H1 (cell line): ENCODE measurements at regions not wholly inside any gene's neighbourhood (a gene's known extent, or its start where the extent isn't known, plus 50 kb on each side); places are given as distances from the start of the nearest gene placed in this dataset.
A peak's percentile ranks its signal among the peaks of the same experiment; 100 is the strongest.

Experiments used
- CTCF ChIA-PET: fragments of 300-600 bp; sonication (Branson Sonifier 250); formaldehyde crosslinking; loops from one replicate; lab custom pipeline; 2021; ENCODE audit not compliant: partially characterized antibody; lab: Charles Lee
- POLR2A ChIA-PET: fragments of 300-600 bp; sonication (Branson Sonifier 250); formaldehyde crosslinking; loops from one replicate; lab custom pipeline; 2021; ENCODE audit warnings: inconsistent platforms; ENCODE audit not compliant: partially characterized antibody; lab: Charles Lee
- DNase-seq, 2 experiments: peaks; one replicate each; pipeline versions ENCODE4 v3.0.0 to v3.0.0-alpha.2; 2010 to 2022; ENCODE audit warnings: low spot score in 2 of 2, low read depth in 1 of 2, mixed read lengths in 1 of 2
- FAIRE-seq: peaks from 2 replicates; lab custom pipeline; 2011; peaks lifted over from hg19 to GRCh38; lab: Jason Lieb, UNC
- H2AFZ ChIP-seq: 2 replicates; pipeline ENCODE4 v1.8.1; 2012; ENCODE audit warnings: low read length, inconsistent platforms
- H2AK5ac ChIP-seq: 2 replicates; pipeline ENCODE4 v1.6.1; 2013; ENCODE audit warnings: low read depth, low read length
- H2BK120ac ChIP-seq: replicated peaks from 2 replicates; pipeline ENCODE3; 2013; ENCODE audit warnings: low read depth, low read length, inconsistent platforms
- H2BK12ac ChIP-seq: 2 replicates; pipeline ENCODE4 v1.6.1; 2013; ENCODE audit warnings: low read depth, low read length
- H2BK15ac ChIP-seq: 2 replicates; pipeline ENCODE4 v1.6.1; 2013; ENCODE audit warnings: low read length
- H2BK20ac ChIP-seq: 2 replicates; pipeline ENCODE4 v1.6.1; 2013; ENCODE audit warnings: low read length
- H2BK5ac ChIP-seq: 2 replicates; pipeline ENCODE4 v1.6.1; 2013; ENCODE audit warnings: low read depth, low read length
- H3K14ac ChIP-seq: 2 replicates; pipeline ENCODE4 v1.6.1; 2013; ENCODE audit warnings: inconsistent platforms; ENCODE audit not compliant: insufficient read length
- H3K18ac ChIP-seq: 2 replicates; pipeline ENCODE4 v1.6.1; 2013; ENCODE audit warnings: low read length; ENCODE audit errors: extremely low read depth
- H3K23ac ChIP-seq: 2 replicates; pipeline ENCODE4 v1.6.1; 2013; ENCODE audit warnings: inconsistent platforms; ENCODE audit not compliant: insufficient read length
- H3K23me2 ChIP-seq: 2 replicates; pipeline ENCODE4 v1.6.1; 2013; ENCODE audit warnings: low read depth, low read length
- H3K27ac ChIP-seq: 2 replicates; pipeline ENCODE4 v1.6.1; 2011; ENCODE audit warnings: low read depth, low read length, inconsistent platforms
- H3K27me3 ChIP-seq, 4 experiments: replicated peaks in 1 of 4; 1 replicate in 1 of 4; 2 replicates in 3 of 4; pipeline versions ENCODE4 v1.6.1 to v1.8.1; 2011 to 2013; ENCODE audit warnings: low read length in 3 of 4, mild to moderate bottlenecking in 3 of 4, inconsistent platforms in 2 of 4, mixed read lengths in 2 of 4, moderate library complexity in 1 of 4; ENCODE audit not compliant: control insufficient read depth in 3 of 4, insufficient read depth in 3 of 4; ENCODE audit errors: extremely low read depth in 1 of 4
- H3K36me3 ChIP-seq, 4 experiments: 2 replicates each; pipeline versions ENCODE4 v1.6.1 to v1.8.1; 2011 to 2013; ENCODE audit warnings: mild to moderate bottlenecking in 4 of 4, low read length in 3 of 4, moderate library complexity in 2 of 4, control low read depth in 1 of 4, inconsistent platforms in 1 of 4; ENCODE audit not compliant: insufficient read depth in 4 of 4, control insufficient read depth in 2 of 4
- H3K4ac ChIP-seq: replicated peaks from 2 replicates; pipeline ENCODE3; 2013; ENCODE audit warnings: low read length, low read depth, mixed read lengths, inconsistent platforms; ENCODE audit not compliant: insufficient read length
- H3K4me1 ChIP-seq, 4 experiments: replicated peaks in 1 of 4; 1 replicate in 1 of 4; 2 replicates in 3 of 4; pipeline versions ENCODE4 v1.6.1 to v1.8.1; 2011 to 2013; ENCODE audit warnings: low read length in 3 of 4, inconsistent platforms in 2 of 4, mixed read lengths in 1 of 4; ENCODE audit not compliant: insufficient read depth in 4 of 4, control insufficient read depth in 3 of 4
- H3K4me2 ChIP-seq, 2 experiments: 2 replicates each; pipeline versions ENCODE4 v1.6.1 to v1.8.1; 2011 to 2013; ENCODE audit warnings: low read depth in 2 of 2, low read length in 2 of 2, control low read depth in 1 of 2, inconsistent platforms in 1 of 2, mild to moderate bottlenecking in 1 of 2; ENCODE audit not compliant: insufficient read depth in 1 of 2
- H3K4me3 ChIP-seq, 4 experiments: fragments of 200-600, 300-600 bp in 1 of 4; sonication (generic), shearing (Covaris generic), sonication (Bioruptor Twin) in 1 of 4; 2 replicates each; pipeline versions ENCODE4 v1.5.1 to v1.8.1; 2011 to 2016; ENCODE audit warnings: low read length in 4 of 4, low read depth in 3 of 4, control low read depth in 2 of 4, inconsistent platforms in 2 of 4, mild to moderate bottlenecking in 2 of 4, mixed read lengths in 1 of 4, moderate library complexity in 1 of 4; ENCODE audit not compliant: insufficient read depth in 2 of 4; ENCODE audit errors: extremely low read depth in 1 of 4
- H3K56ac ChIP-seq: replicated peaks from 2 replicates; pipeline ENCODE3; 2013; ENCODE audit warnings: low read depth, mild to moderate bottlenecking, mixed read lengths, low read length, inconsistent platforms; ENCODE audit not compliant: insufficient read length
- H3K79me1 ChIP-seq: 2 replicates; pipeline ENCODE4 v1.6.1; 2013; ENCODE audit warnings: low read depth, low read length, control low read depth
- H3K79me2 ChIP-seq, 2 experiments: 2 replicates each; pipeline versions ENCODE4 v1.6.1 to v1.8.1; 2012 to 2013; ENCODE audit warnings: low read length in 2 of 2, mild to moderate bottlenecking in 2 of 2, inconsistent platforms in 1 of 2; ENCODE audit not compliant: insufficient read depth in 2 of 2, control insufficient read depth in 1 of 2
- H3K9ac ChIP-seq, 4 experiments: replicated peaks in 1 of 4; 1 replicate in 1 of 4; 2 replicates in 3 of 4; pipeline versions ENCODE4 v1.6.1 to v1.8.1; 2011 to 2013; ENCODE audit warnings: low read depth in 3 of 4, low read length in 3 of 4, control low read depth in 2 of 4, mild to moderate bottlenecking in 2 of 4, moderate library complexity in 2 of 4, inconsistent platforms in 1 of 4; ENCODE audit errors: extremely low read depth in 1 of 4
- H3K9me3 ChIP-seq, 2 experiments: 2 replicates each; pipeline versions ENCODE4 v1.6.1 to v1.8.1; 2012 to 2013; ENCODE audit warnings: mild to moderate bottlenecking in 2 of 2, moderate library complexity in 2 of 2, control low read depth in 1 of 2, inconsistent platforms in 1 of 2, low read depth in 1 of 2, low read length in 1 of 2, mixed read lengths in 1 of 2; ENCODE audit not compliant: insufficient read depth in 2 of 2
- H4K20me1 ChIP-seq, 2 experiments: replicated peaks in 1 of 2; 2 replicates each; pipeline versions ENCODE3 to v1.8.1; 2011 to 2013; ENCODE audit warnings: inconsistent platforms in 2 of 2, low read length in 2 of 2, mild to moderate bottlenecking in 1 of 2; ENCODE audit not compliant: insufficient read depth in 2 of 2, control insufficient read depth in 1 of 2
- H4K5ac ChIP-seq: 2 replicates; pipeline ENCODE4 v1.6.1; 2013; ENCODE audit warnings: low read length, low read depth, mixed read lengths, inconsistent platforms; ENCODE audit not compliant: insufficient read length
- H4K8ac ChIP-seq: 2 replicates; pipeline ENCODE4 v1.8.0; 2013; ENCODE audit warnings: mild to moderate bottlenecking, moderate library complexity, low read length, inconsistent platforms; ENCODE audit not compliant: insufficient read depth; ENCODE audit errors: extremely low read depth
- H4K91ac ChIP-seq: replicated peaks from 2 replicates; pipeline ENCODE3; 2013; ENCODE audit warnings: low read length, mixed read lengths, inconsistent platforms; ENCODE audit not compliant: insufficient read length
- RAD21 ChIP-seq, 2 experiments: IDR thresholded peaks in 1 of 2; conservative IDR thresholded peaks in 1 of 2; 2 replicates each; pipeline ENCODE4 v1.6.1; 2011; ENCODE audit warnings: low read depth in 2 of 2, low read length in 2 of 2, improper control_type of control experiment in 1 of 2, inconsistent platforms in 1 of 2, mild to moderate bottlenecking in 1 of 2, moderate library complexity in 1 of 2
- TF ChIP-seq, protein P1 (sequence below), 3 experiments: IDR thresholded peaks; 1 replicate in 2 of 3; 2 replicates in 1 of 3; pipeline versions ENCODE4 v1.5.1 to v1.6.1; 2011; ENCODE audit warnings: low read length in 3 of 3, mild to moderate bottlenecking in 3 of 3, inconsistent platforms in 2 of 3, low read depth in 1 of 3, moderate library complexity in 1 of 3; ENCODE audit not compliant: insufficient read depth in 1 of 3; ENCODE audit errors: control extremely low read depth in 1 of 3

DNA sequence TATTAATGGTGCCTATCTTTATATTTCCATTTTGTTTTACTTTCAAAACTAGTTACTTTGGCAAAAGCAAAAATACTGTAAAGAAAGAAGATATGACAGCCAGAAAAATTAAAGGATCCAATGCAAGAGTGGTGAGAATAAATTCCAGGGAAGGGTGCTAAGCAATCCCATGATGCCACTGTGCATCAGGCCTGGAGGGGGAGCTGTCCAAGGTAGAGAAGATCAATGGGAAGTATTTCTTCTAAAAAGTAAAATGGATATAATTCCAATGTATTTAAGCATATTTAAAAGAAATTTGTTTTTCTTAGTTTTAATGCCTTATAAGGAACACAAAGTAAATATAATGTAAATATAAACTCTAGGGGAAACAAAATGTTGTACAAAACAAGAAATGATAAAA, 1382.2 kb upstream of the B3GALT2 start:
- H2BK20ac ChIP-seq, result no peak overlapping the region
- no peaks in the 10 kb centered on the region for H3K36me3 ChIP-seq
- H3K14ac ChIP-seq, result no peak overlapping the region
- H3K9ac ChIP-seq, result no peak overlapping the region
- no peak overlapping the region for H3K27ac ChIP-seq
- H2AK5ac ChIP-seq, result no peak overlapping the region
- CTCF ChIA-PET, result no interaction called here
- H3K23me2 ChIP-seq, result no peaks in the 10 kb centered on the region
- no peak overlapping the region for H3K23ac ChIP-seq
- H3K4ac ChIP-seq, result no peak overlapping the region
- H3K27me3 ChIP-seq, result no peaks in the 10 kb centered on the region
- no peak overlapping the region for H2BK120ac ChIP-seq
- no peaks in the 10 kb centered on the region for H3K9me3 ChIP-seq
- no peak overlapping the region for H3K4me3 ChIP-seq
- H3K79me1 ChIP-seq, result no peaks in the 10 kb centered on the region
- no peak overlapping the region for H2AFZ ChIP-seq
- no peak overlapping the region for H4K91ac ChIP-seq
- no peaks in the 10 kb centered on the region for H3K4me1 ChIP-seq
- POLR2A ChIA-PET, result no interaction called here
- DNase-seq (no peak), FAIRE-seq (no peak)
- no peak overlapping the region for H2BK5ac ChIP-seq
- H3K79me2 ChIP-seq, result no peaks in the 10 kb centered on the region
- H3K56ac ChIP-seq, result no peak overlapping the region
- no peak for TF ChIP-seq RAD21 (IDR thresholded peaks at IDR 0.05 in 1 of 2, conservative IDR thresholded peaks at IDR 0.05 in 1 of 2; ENCODE audit: low read depth in 2 of 2, low read length in 2 of 2)
- TF ChIP-seq, protein P1, sequence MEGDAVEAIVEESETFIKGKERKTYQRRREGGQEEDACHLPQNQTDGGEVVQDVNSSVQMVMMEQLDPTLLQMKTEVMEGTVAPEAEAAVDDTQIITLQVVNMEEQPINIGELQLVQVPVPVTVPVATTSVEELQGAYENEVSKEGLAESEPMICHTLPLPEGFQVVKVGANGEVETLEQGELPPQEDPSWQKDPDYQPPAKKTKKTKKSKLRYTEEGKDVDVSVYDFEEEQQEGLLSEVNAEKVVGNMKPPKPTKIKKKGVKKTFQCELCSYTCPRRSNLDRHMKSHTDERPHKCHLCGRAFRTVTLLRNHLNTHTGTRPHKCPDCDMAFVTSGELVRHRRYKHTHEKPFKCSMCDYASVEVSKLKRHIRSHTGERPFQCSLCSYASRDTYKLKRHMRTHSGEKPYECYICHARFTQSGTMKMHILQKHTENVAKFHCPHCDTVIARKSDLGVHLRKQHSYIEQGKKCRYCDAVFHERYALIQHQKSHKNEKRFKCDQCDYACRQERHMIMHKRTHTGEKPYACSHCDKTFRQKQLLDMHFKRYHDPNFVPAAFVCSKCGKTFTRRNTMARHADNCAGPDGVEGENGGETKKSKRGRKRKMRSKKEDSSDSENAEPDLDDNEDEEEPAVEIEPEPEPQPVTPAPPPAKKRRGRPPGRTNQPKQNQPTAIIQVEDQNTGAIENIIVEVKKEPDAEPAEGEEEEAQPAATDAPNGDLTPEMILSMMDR (IDR thresholded peaks at IDR 0.05; ENCODE audit: control extremely low read depth in 1 of 3, insufficient read depth in 1 of 3, low read depth in 1 of 3, low read length in 3 of 3), result peak in 1 of 3 experiments; percentile 31; a peak in 1 of 4 replicates
- no peak overlapping the region for H4K8ac ChIP-seq
- H2BK15ac ChIP-seq, result no peak overlapping the region
- H2BK12ac ChIP-seq, result no peak overlapping the region
- no peak overlapping the region for H3K18ac ChIP-seq
- H3K4me2 ChIP-seq, result no peak overlapping the region
- H4K20me1 ChIP-seq, result no peaks in the 10 kb centered on the region
- no peak overlapping the region for H4K5ac ChIP-seq
